ENCODE measurements at regions not wholly inside any gene's neighbourhood (a gene's known extent, or its start where the extent isn't known, plus 50 kb on each side); places are given as distances from the start of the nearest gene placed in this dataset.
"Not testable (repeated sequence)": the region's sequence is repeated elsewhere in the genome, so short reads cannot be mapped to it uniquely, and the experiment has no call there.

DNA sequence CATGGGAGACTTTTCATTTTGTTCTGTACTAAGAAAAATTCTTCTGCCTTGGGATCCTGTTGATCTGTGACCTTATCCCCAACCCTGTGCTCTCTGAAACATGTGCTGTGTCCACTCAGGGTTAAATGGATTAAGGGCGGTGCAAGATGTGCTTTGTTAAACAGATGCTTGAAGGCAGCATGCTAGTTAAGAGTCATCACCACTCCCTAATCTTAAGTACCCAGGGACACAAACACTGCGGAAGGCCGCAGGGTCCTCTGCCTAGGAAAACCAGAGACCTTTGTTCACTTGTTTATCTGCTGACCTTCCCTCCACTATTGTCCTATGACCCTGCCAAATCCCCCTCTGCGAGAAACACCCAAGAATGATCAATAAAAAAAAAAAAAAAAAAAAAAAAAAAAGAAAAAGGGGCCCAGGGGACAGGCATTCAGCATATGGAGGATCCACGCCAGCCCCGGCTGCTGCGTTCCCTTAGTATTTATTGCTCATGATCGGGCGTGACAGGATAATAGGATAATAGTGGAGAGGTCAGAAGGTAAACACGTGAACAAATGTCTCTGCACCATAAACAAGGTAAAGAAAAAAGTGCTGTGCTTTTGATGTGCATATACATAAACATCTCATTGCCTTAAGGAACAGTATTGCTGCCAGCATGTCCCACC, 113.7 kb upstream of the ZNF92 start:
- H3K9me3 ChIP-seq (ENCODE audit: control extremely low read depth in 1 of 3, control insufficient read depth in 2 of 3, insufficient read depth in 1 of 3, low read length in 2 of 3); H3K4me3 ChIP-seq (ENCODE audit: control extremely low read depth in 1 of 5, extremely low read depth in 1 of 5, insufficient read depth in 1 of 5, low read depth in 2 of 5, low read length in 4 of 5); H4K20me1 ChIP-seq (ENCODE audit: control insufficient read depth, insufficient read depth, low read length, poor library complexity, severe bottlenecking); DNase-seq; H3K4me3 Mint-ChIP-seq; H3K27ac ChIP-seq (ENCODE audit: low read length in 2 of 2); intact Hi-C loops (cut with micrococcal nuclease); H3K4me1 Mint-ChIP-seq; POLR2A ChIA-PET; H3K27me3 ChIP-seq (replicated peaks in 1 of 4; ENCODE audit: control extremely low read depth in 1 of 4, control insufficient read depth in 3 of 4, insufficient read depth in 4 of 4, low read length in 3 of 4); CTCF ChIA-PET; H3K79me2 ChIP-seq (ENCODE audit: control insufficient read depth, insufficient read depth, low read length); H2AFZ ChIP-seq (ENCODE audit: insufficient read depth, low read depth, low read length, poor library complexity, severe bottlenecking); H3K4me2 ChIP-seq (replicated peaks; ENCODE audit: low read depth, low read length, poor library complexity, severe bottlenecking); H3K9me3 Mint-ChIP-seq (ENCODE audit: insufficient read depth); H3K9ac ChIP-seq (ENCODE audit: low read length); H3K27me3 Mint-ChIP-seq; H3K4me1 ChIP-seq (ENCODE audit: control insufficient read depth in 2 of 2, insufficient read depth in 2 of 2, low read length in 2 of 2); H3K36me3 ChIP-seq (replicated peaks in 1 of 2; ENCODE audit: control extremely low read depth in 1 of 2, control insufficient read depth in 1 of 2, extremely low read depth in 1 of 2, insufficient read depth in 2 of 2, low read length in 1 of 2); H3K27ac Mint-ChIP-seq; ATAC-seq (ENCODE audit: low read depth): not testable (repeated sequence)
- WGBS (ENCODE audit: insufficient coverage) = no CpG with 5 or more reads among the region's 10 CpGs

GRCh38 chr7:65254061-65254460, 119.6 kb upstream of the ZNF92 start:
- TF ChIP-seq, protein P1, sequence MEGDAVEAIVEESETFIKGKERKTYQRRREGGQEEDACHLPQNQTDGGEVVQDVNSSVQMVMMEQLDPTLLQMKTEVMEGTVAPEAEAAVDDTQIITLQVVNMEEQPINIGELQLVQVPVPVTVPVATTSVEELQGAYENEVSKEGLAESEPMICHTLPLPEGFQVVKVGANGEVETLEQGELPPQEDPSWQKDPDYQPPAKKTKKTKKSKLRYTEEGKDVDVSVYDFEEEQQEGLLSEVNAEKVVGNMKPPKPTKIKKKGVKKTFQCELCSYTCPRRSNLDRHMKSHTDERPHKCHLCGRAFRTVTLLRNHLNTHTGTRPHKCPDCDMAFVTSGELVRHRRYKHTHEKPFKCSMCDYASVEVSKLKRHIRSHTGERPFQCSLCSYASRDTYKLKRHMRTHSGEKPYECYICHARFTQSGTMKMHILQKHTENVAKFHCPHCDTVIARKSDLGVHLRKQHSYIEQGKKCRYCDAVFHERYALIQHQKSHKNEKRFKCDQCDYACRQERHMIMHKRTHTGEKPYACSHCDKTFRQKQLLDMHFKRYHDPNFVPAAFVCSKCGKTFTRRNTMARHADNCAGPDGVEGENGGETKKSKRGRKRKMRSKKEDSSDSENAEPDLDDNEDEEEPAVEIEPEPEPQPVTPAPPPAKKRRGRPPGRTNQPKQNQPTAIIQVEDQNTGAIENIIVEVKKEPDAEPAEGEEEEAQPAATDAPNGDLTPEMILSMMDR (IDR thresholded peaks at IDR 0.05) = no peak
- TF ChIP-seq EZH2 (IDR thresholded peaks at IDR 0.05; ENCODE audit: borderline replicate concordance, insufficient read depth, low read depth, low read length, poor library complexity, severe bottlenecking) = no peak
- ChIA-PET POLR2A (no interaction called here), CTCF (no interaction called here)
- no peaks in the 10 kb centered on the region for H3K9me3 Mint-ChIP-seq (ENCODE audit: insufficient read depth)
- Histone ChIP-seq H3K4me3 (ENCODE audit: control extremely low read depth in 1 of 5, extremely low read depth in 1 of 5, insufficient read depth in 1 of 5, low read depth in 2 of 5, low read length in 4 of 5) (no peak overlapping the region), H4K20me1 (ENCODE audit: control insufficient read depth, insufficient read depth, low read length, poor library complexity, severe bottlenecking) (no peaks in the 10 kb centered on the region), H2AFZ (ENCODE audit: insufficient read depth, low read depth, low read length, poor library complexity, severe bottlenecking) (no peak overlapping the region), H3K9me3 (ENCODE audit: control extremely low read depth in 1 of 3, control insufficient read depth in 2 of 3, insufficient read depth in 1 of 3, low read length in 2 of 3) (peaks cover 0 to 4% (median 0%) of the 10 kb centered on the region in 3 donors), H3K27ac (ENCODE audit: low read length in 2 of 2) (no peak overlapping the region), H3K36me3 (replicated peaks in 1 of 2; ENCODE audit: control extremely low read depth in 1 of 2, control insufficient read depth in 1 of 2, extremely low read depth in 1 of 2, insufficient read depth in 2 of 2, low read length in 1 of 2) (no peaks in the 10 kb centered on the region), H3K4me1 (ENCODE audit: control insufficient read depth in 2 of 2, insufficient read depth in 2 of 2, low read length in 2 of 2) (peaks cover 4 to 11% of the 10 kb centered on the region in 2 donors), H3K79me2 (ENCODE audit: control insufficient read depth, insufficient read depth, low read length) (no peaks in the 10 kb centered on the region), H3K4me2 (replicated peaks; ENCODE audit: low read depth, low read length, poor library complexity, severe bottlenecking) (no peak overlapping the region), H3K27me3 (replicated peaks in 1 of 4; ENCODE audit: control extremely low read depth in 1 of 4, control insufficient read depth in 3 of 4, insufficient read depth in 4 of 4, low read length in 3 of 4) (peaks cover 0 to 13% (median 0%) of the 10 kb centered on the region in 4 experiments), H3K9ac (ENCODE audit: low read length) (no peak overlapping the region)
- WGBS (ENCODE audit: insufficient coverage) = no CpG with 5 or more reads among the region's 1 CpG
- H3K4me1 Mint-ChIP-seq = peaks cover 10% of the 10 kb centered on the region
- no peak overlapping the region for H3K4me3 Mint-ChIP-seq
- H3K27ac Mint-ChIP-seq = no peak overlapping the region
- no peak for ATAC-seq (ENCODE audit: low read depth)
- intact Hi-C loops (cut with micrococcal nuclease) = no loop called here
- DNase-seq = no peak
- peaks cover 18% of the 10 kb centered on the region for H3K27me3 Mint-ChIP-seq

All from B cell (primary cell).